ENCODE measurements at regions not wholly inside any gene's neighbourhood (a gene's known extent, or its start where the extent isn't known, plus 50 kb on each side); places are given as distances from the start of the nearest gene placed in this dataset.

GRCh38 chr11:107218123-107219013, 200.1 kb upstream of the GUCY1A2 start:
- DNase-seq = no peak

GRCh38 chr11:107217444-107217843, 199.2 kb upstream of the GUCY1A2 start:
- no peak for DNase-seq

GRCh38 chr11:107215010-107215409, 196.7 kb upstream of the GUCY1A2 start:
- DNase-seq = no peak

GRCh38 chr11:107203656-107204055, 185.4 kb upstream of the GUCY1A2 start:
- DNase-seq = no peak

- no peak for DNase-seq
These were observed 184.0 kb upstream of the GUCY1A2 start for GRCh38 chr11:107202241-107202640.

- no peak for DNase-seq
These were observed 180.3 kb upstream of the GUCY1A2 start for GRCh38 chr11:107198490-107199007.

- no peak for DNase-seq
These were observed 179.7 kb upstream of the GUCY1A2 start for GRCh38 chr11:107197932-107198331.

GRCh38 chr11:107196732-107197131, 178.5 kb upstream of the GUCY1A2 start:
- DNase-seq = no peak

- no peak for DNase-seq
These were observed 166.7 kb upstream of the GUCY1A2 start for GRCh38 chr11:107184986-107185385.

GRCh38 chr11:107183953-107184352, 165.7 kb upstream of the GUCY1A2 start:
- DNase-seq = no peak

- peak; percentile 39 for DNase-seq
These were observed 164.7 kb upstream of the GUCY1A2 start for GRCh38 chr11:107182978-107183377.

GRCh38 chr11:107180236-107180635, 162.0 kb upstream of the GUCY1A2 start:
- no peak for DNase-seq

GRCh38 chr11:107179829-107180228, 161.6 kb upstream of the GUCY1A2 start:
- no peak for DNase-seq

GRCh38 chr11:107177106-107177477, 158.8 kb upstream of the GUCY1A2 start:
- DNase-seq = no peak

- no peak for DNase-seq
These were observed 158.2 kb upstream of the GUCY1A2 start for GRCh38 chr11:107176148-107177105.

- no peak for DNase-seq
These were observed 156.6 kb upstream of the GUCY1A2 start for GRCh38 chr11:107174856-107175255.

- DNase-seq = no peak
These were observed 154.7 kb upstream of the GUCY1A2 start for GRCh38 chr11:107172996-107173395.

GRCh38 chr11:107157809-107158187, 139.5 kb upstream of the GUCY1A2 start:
- DNase-seq = peak; percentile 37

GRCh38 chr11:107157146-107157808, 139.0 kb upstream of the GUCY1A2 start:
- peak; percentile 27 for DNase-seq

GRCh38 chr11:107151579-107151978, 133.3 kb upstream of the GUCY1A2 start:
- DNase-seq = no peak

GRCh38 chr11:107151158-107151557, 132.9 kb upstream of the GUCY1A2 start:
- DNase-seq = no peak

GRCh38 chr11:107140983-107141382, 122.7 kb upstream of the GUCY1A2 start:
- DNase-seq = no peak

- DNase-seq = no peak
These were observed 121.1 kb upstream of the GUCY1A2 start for GRCh38 chr11:107139396-107139795.
